IMR-90 (cell line): ENCODE measurements at regions not wholly inside any gene's neighbourhood (a gene's known extent, or its start where the extent isn't known, plus 50 kb on each side); places are given as distances from the start of the nearest gene placed in this dataset.

ENCODE experiments used
- ATAC-seq: fragments of 200-7000 bp; cut with Tn5 transposase; 2 replicates; pipeline ENCODE4 v1.9.1; 2020; ENCODE audit warnings: low read depth, mild to moderate bottlenecking, moderate library complexity
- BruUV-seq: library from RNA; stranded (reverse); fragments of 400-500 nt; replicated peaks from 2 replicates; lab custom pipeline; 2021; lab: Mats Ljungman, UMichigan
- CTCF ChIA-PET: fragments of 300-600 bp; formaldehyde crosslinking; extraction: SDS; loops from one replicate; lab custom pipeline; 2021; ENCODE audit warnings: antibody characterized with exemption; lab: Yijun Ruan, JAX
- POLR2A ChIA-PET: fragments of 300-600 bp; sonication (Branson Sonifier 250); formaldehyde crosslinking; loops from one replicate; lab custom pipeline; 2022; ENCODE audit warnings: antibody characterized with exemption; ENCODE audit not compliant: unreplicated experiment; lab: Charles Lee
- DNase-seq: peaks from one replicate; pipeline ENCODE4 v3.0.0; 2013
- H2AFZ ChIP-seq: replicated peaks from 2 replicates; pipeline ENCODE3; 2013; ENCODE audit warnings: low read length, mild to moderate bottlenecking; ENCODE audit not compliant: poor library complexity
- H2AK5ac ChIP-seq: 2 replicates; pipeline ENCODE4 v1.6.1; 2013; ENCODE audit warnings: low read depth, low read length, inconsistent platforms
- H2AK9ac ChIP-seq: replicated peaks from 2 replicates; pipeline ENCODE3; 2013; ENCODE audit warnings: mild to moderate bottlenecking, low read depth, low read length, moderate library complexity; ENCODE audit not compliant: poor library complexity
- H2BK120ac ChIP-seq: 2 replicates; pipeline ENCODE4 v1.6.1; 2013; ENCODE audit warnings: low read depth, low read length, inconsistent platforms
- H2BK15ac ChIP-seq: 3 replicates; pipeline ENCODE4 v1.6.1; 2013; ENCODE audit warnings: low read depth, low read length, inconsistent platforms
- H2BK20ac ChIP-seq: 2 replicates; pipeline ENCODE4 v1.6.1; 2013; ENCODE audit warnings: low read depth, mild to moderate bottlenecking, inconsistent platforms, low read length, moderate library complexity
- H2BK5ac ChIP-seq: 2 replicates; pipeline ENCODE4 v1.6.1; 2013; ENCODE audit warnings: mild to moderate bottlenecking, low read depth, low read length, inconsistent platforms; ENCODE audit not compliant: poor library complexity, severe bottlenecking
- H3K14ac ChIP-seq: replicated peaks from 2 replicates; pipeline ENCODE4 v1.6.1; 2013; ENCODE audit warnings: low read depth, low read length, inconsistent platforms
- H3K18ac ChIP-seq: 2 replicates; pipeline ENCODE4 v1.6.1; 2013; ENCODE audit warnings: low read depth, low read length, control low read depth
- H3K23ac ChIP-seq: 2 replicates; pipeline ENCODE4 v1.6.1; 2013; ENCODE audit warnings: low read depth, low read length, inconsistent platforms
- H3K27ac ChIP-seq: 2 replicates; pipeline ENCODE4 v1.5.1; 2013; ENCODE audit warnings: mild to moderate bottlenecking, control low read depth, low read length; ENCODE audit not compliant: insufficient read depth
- H3K27me3 ChIP-seq: 2 replicates; pipeline ENCODE4 v1.6.1; 2013; ENCODE audit warnings: low read length; ENCODE audit not compliant: control insufficient read depth, insufficient read depth
- H3K36me3 ChIP-seq: 2 replicates; pipeline ENCODE4 v1.6.1; 2013; ENCODE audit warnings: low read length, mixed read lengths; ENCODE audit not compliant: control insufficient read depth, insufficient read depth
- H3K4ac ChIP-seq: 2 replicates; pipeline ENCODE4 v1.6.1; 2013; ENCODE audit warnings: low read depth, low read length, inconsistent platforms
- H3K4me1 ChIP-seq: 2 replicates; pipeline ENCODE4 v1.6.1; 2013; ENCODE audit warnings: low read length, mixed read lengths; ENCODE audit not compliant: control insufficient read depth, insufficient read depth
- H3K4me2 ChIP-seq: 2 replicates; pipeline ENCODE4 v1.6.1; 2013; ENCODE audit warnings: low read depth, mild to moderate bottlenecking, control low read depth, low read length, moderate library complexity
- H3K4me3 ChIP-seq: 2 replicates; pipeline ENCODE4 v1.5.1; 2013; ENCODE audit warnings: low read depth, mild to moderate bottlenecking, control low read depth, low read length, moderate library complexity; ENCODE audit not compliant: insufficient read depth
- H3K56ac ChIP-seq: 2 replicates; pipeline ENCODE4 v1.6.1; 2013; ENCODE audit warnings: low read length, inconsistent platforms; ENCODE audit not compliant: insufficient read depth; ENCODE audit errors: extremely low read depth
- H3K79me1 ChIP-seq, 2 experiments: 2 replicates each; pipeline ENCODE4 v1.6.1; 2013; ENCODE audit warnings: low read length in 2 of 2, inconsistent platforms in 1 of 2, low read depth in 1 of 2
- H3K9ac ChIP-seq: 2 replicates; pipeline ENCODE4 v1.6.1; 2013; ENCODE audit warnings: low read depth, low read length, control low read depth
- H3K9me1 ChIP-seq: 2 replicates; pipeline ENCODE4 v1.6.1; 2013; ENCODE audit warnings: low read length, inconsistent platforms; ENCODE audit not compliant: insufficient read depth
- H3K9me3 ChIP-seq: 2 replicates; pipeline ENCODE4 v1.6.1; 2013; ENCODE audit warnings: low read length; ENCODE audit not compliant: control insufficient read depth, insufficient read depth
- H4K20me1 ChIP-seq: 2 replicates; pipeline ENCODE4 v1.6.1; 2013; ENCODE audit warnings: low read length, inconsistent platforms; ENCODE audit not compliant: insufficient read depth
- H4K5ac ChIP-seq: 2 replicates; pipeline ENCODE4 v1.6.1; 2013; ENCODE audit warnings: mild to moderate bottlenecking, low read depth, low read length, control low read depth
- H4K8ac ChIP-seq, 2 experiments: 2 replicates each; pipeline ENCODE4 v1.6.1; 2013; ENCODE audit warnings: low read depth in 2 of 2, low read length in 2 of 2, control low read depth in 1 of 2, inconsistent platforms in 1 of 2
- H4K91ac ChIP-seq: 2 replicates; pipeline ENCODE4 v1.6.1; 2013; ENCODE audit warnings: low read depth, low read length, inconsistent platforms; ENCODE audit not compliant: insufficient read depth
- CHD1 ChIP-seq: IDR thresholded peaks from 2 replicates; pipeline ENCODE4 v1.6.1; 2012; ENCODE audit warnings: low read depth, low read length, improper control_type of control experiment
- FOS ChIP-seq: fragments of 150-350 bp; IDR thresholded peaks from 2 replicates; pipeline ENCODE4 v1.6.1; 2016; ENCODE audit warnings: low read depth, low read length
- MAFK ChIP-seq: IDR thresholded peaks from 2 replicates; pipeline ENCODE4 v1.6.1; 2012; ENCODE audit warnings: low read depth, low read length, improper control_type of control experiment
- MAZ ChIP-seq: IDR thresholded peaks from 2 replicates; pipeline ENCODE4 v1.6.1; 2012; ENCODE audit warnings: low read depth, mild to moderate bottlenecking, low read length, improper control_type of control experiment, moderate library complexity, borderline replicate concordance
- MXI1 ChIP-seq: IDR thresholded peaks from 2 replicates; pipeline ENCODE4 v1.6.1; 2012; ENCODE audit warnings: low read depth, mild to moderate bottlenecking, low read length, moderate library complexity, borderline replicate concordance
- NFE2L2 ChIP-seq: fragments of 150-350 bp; IDR thresholded peaks from 2 replicates; pipeline ENCODE4 v1.6.1; 2016; ENCODE audit warnings: low read depth, mild to moderate bottlenecking, low read length
- POLR2A ChIP-seq: IDR thresholded peaks from 2 replicates; pipeline ENCODE4 v1.6.1; 2012; ENCODE audit warnings: mild to moderate bottlenecking, low read depth, low read length
- RAD21 ChIP-seq: IDR thresholded peaks from 2 replicates; pipeline ENCODE4 v1.6.1; 2012; ENCODE audit warnings: low read length, improper control_type of control experiment
- RCOR1 ChIP-seq: IDR thresholded peaks from 2 replicates; pipeline ENCODE4 v1.6.1; 2012; ENCODE audit warnings: mild to moderate bottlenecking, low read length, improper control_type of control experiment; ENCODE audit not compliant: insufficient replicate concordance
- RFX5 ChIP-seq: IDR thresholded peaks from 2 replicates; pipeline ENCODE4 v1.8.0; 2012; ENCODE audit warnings: low read depth, mild to moderate bottlenecking, low read length, moderate library complexity
- SMC3 ChIP-seq: fragments of 150-350 bp; IDR thresholded peaks from 2 replicates; pipeline ENCODE4 v1.6.1; 2016; ENCODE audit warnings: low read depth, mild to moderate bottlenecking, antibody characterized with exemption, low read length, moderate library complexity
- WGBS, 2 experiments: methylation state at CpG; one replicate each; pipeline versions ENCODE4 v1.1.5 to v1.1.7; 2013; ENCODE audit warnings: missing lambda C conversion rate in 2 of 2; ENCODE audit not compliant: insufficient read length in 1 of 2; ENCODE audit errors: extremely low coverage in 2 of 2; 5-methylcytosine and 5-hydroxymethylcytosine counted together
- dilution Hi-C: fragments of 300-500 bp; cut with HindIII; formaldehyde crosslinking; loops from one replicate; pipeline ENCODE4 v1.14.3; 2018; ENCODE audit warnings: low sequenced_read_pairs; ENCODE audit not compliant: unreplicated experiment
- in situ Hi-C: fragments of 300-500 bp; cut with MboI; formaldehyde crosslinking; loops from 3 replicates; pipeline ENCODE4 v1.14.3; 2019; ENCODE audit warnings: low sequenced_read_pairs, inconsistent platforms, mixed read lengths
- intact Hi-C: fragments of 100-400 bp; cut with micrococcal nuclease; formaldehyde crosslinking; loops from 2 replicates; pipeline ENCODE4 v1.10.0; 2022
- TF ChIP-seq, protein P1 (sequence below): fragments of 150-350 bp; IDR thresholded peaks from 2 replicates; pipeline ENCODE4 v1.6.1; 2016; ENCODE audit warnings: low read depth, mild to moderate bottlenecking, low read length, moderate library complexity, borderline replicate concordance

DNA sequence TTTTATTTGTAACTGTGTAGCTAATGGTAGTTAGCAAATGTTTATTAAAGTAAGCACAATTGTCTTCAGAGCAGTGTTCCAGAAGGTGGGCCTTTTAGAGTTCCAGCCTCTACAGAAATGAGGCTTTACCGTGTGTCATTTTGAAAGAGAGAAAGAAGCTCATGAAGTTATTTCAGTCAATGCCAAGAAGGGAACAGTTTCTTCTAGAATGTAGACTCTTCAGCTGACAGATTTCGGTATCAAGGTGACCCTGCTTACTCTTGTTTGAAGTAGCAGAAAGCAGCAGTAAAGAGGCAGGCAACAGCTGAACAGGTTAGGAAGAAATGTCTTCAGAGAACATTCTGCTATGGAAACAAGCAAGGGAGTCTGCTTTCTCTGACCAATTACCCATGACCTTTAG, 93.6 kb downstream of the TASL start:
- H2BK20ac ChIP-seq: no peak overlapping the region
- CTCF ChIA-PET: no interaction called here
- no peaks in the 10 kb centered on the region for H3K36me3 ChIP-seq
- BruUV-seq: no TSS peak
- H4K20me1 ChIP-seq: no peaks in the 10 kb centered on the region
- no peaks in the 10 kb centered on the region for H3K9me1 ChIP-seq
- WGBS, 2 experiments: 40% methylated on average over 1 of the region's 2 CpGs; no CpG with 5 or more reads in 1 of the 2 experiments
- no peak overlapping the region for H2AK5ac ChIP-seq
- ATAC-seq: no peak
- no peak for DNase-seq
- no peak overlapping the region for H2AFZ ChIP-seq
- H4K91ac ChIP-seq: no peak overlapping the region
- no peak overlapping the region for H3K27ac ChIP-seq
- H3K23ac ChIP-seq: no peak overlapping the region
- H3K14ac ChIP-seq: no peak overlapping the region
- H3K4me3 ChIP-seq: no peak overlapping the region
- H3K9me3 ChIP-seq: no peaks in the 10 kb centered on the region
- H3K4me2 ChIP-seq: no peak overlapping the region
- H3K56ac ChIP-seq: no peak overlapping the region
- H3K9ac ChIP-seq: no peak overlapping the region
- POLR2A ChIA-PET: no interaction called here
- no peak overlapping the region for H3K18ac ChIP-seq
- H4K5ac ChIP-seq: no peak overlapping the region
- TF ChIP-seq RAD21 (no peak), RFX5 (no peak), CHD1 (no peak), MXI1 (no peak), MAZ (no peak), FOS (no peak), NFE2L2 (no peak), MAFK (no peak), RCOR1 (no peak), SMC3 (no peak), POLR2A (no peak)
- TF ChIP-seq, protein P1, sequence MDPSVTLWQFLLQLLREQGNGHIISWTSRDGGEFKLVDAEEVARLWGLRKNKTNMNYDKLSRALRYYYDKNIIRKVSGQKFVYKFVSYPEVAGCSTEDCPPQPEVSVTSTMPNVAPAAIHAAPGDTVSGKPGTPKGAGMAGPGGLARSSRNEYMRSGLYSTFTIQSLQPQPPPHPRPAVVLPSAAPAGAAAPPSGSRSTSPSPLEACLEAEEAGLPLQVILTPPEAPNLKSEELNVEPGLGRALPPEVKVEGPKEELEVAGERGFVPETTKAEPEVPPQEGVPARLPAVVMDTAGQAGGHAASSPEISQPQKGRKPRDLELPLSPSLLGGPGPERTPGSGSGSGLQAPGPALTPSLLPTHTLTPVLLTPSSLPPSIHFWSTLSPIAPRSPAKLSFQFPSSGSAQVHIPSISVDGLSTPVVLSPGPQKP: no peak
- H4K8ac ChIP-seq: no peak overlapping the region
- in situ Hi-C loops (no loop called here), dilution Hi-C loops (no loop called here), intact Hi-C loops (no loop called here)
- no peak overlapping the region for H2AK9ac ChIP-seq
- H2BK15ac ChIP-seq: no peak overlapping the region
- no peak overlapping the region for H2BK120ac ChIP-seq
- no peak overlapping the region for H2BK5ac ChIP-seq
- H3K27me3 ChIP-seq: no peaks in the 10 kb centered on the region
- no peak overlapping the region for H3K4ac ChIP-seq
- no peaks in the 10 kb centered on the region for H3K4me1 ChIP-seq
- no peaks in the 10 kb centered on the region for H3K79me1 ChIP-seq
